HG03442 (cell line): ENCODE measurements at regions not wholly inside any gene's neighbourhood (a gene's known extent, or its start where the extent isn't known, plus 50 kb on each side); places are given as distances from the start of the nearest gene placed in this dataset.

Experiments used
- ATAC-seq: cut with Tn5 transposase; IDR thresholded peaks from one replicate; pipeline ENCODE4 v1.9.1; 2021; ENCODE audit warnings: mild to moderate bottlenecking, moderate library complexity; ENCODE audit not compliant: unreplicated experiment

GRCh38 chr10:6781133-6781770 is 201.2 kb upstream of the PRKCQ start:
- ATAC-seq: peak; percentile 52

- peak; percentile 40 for ATAC-seq
Measured at GRCh38 chr10:6780008-6780677, 200.1 kb upstream of the PRKCQ start.

GRCh38 chr10:6778992-6779701 is 199.1 kb upstream of the PRKCQ start:
- no peak for ATAC-seq

- no peak for ATAC-seq
Measured at GRCh38 chr10:6776170-6776569, 196.1 kb upstream of the PRKCQ start.

- ATAC-seq: no peak
Measured at GRCh38 chr10:6774406-6774805, 194.3 kb upstream of the PRKCQ start.

GRCh38 chr10:6771331-6771730 is 191.3 kb upstream of the PRKCQ start:
- ATAC-seq: no peak

- no peak for ATAC-seq
Measured at GRCh38 chr10:6770846-6771245, 190.8 kb upstream of the PRKCQ start.

GRCh38 chr10:6769704-6770417 is 189.8 kb upstream of the PRKCQ start:
- ATAC-seq: no peak

GRCh38 chr10:6766131-6766801 is 186.2 kb upstream of the PRKCQ start:
- ATAC-seq: no peak

GRCh38 chr10:6763423-6763822 is 183.3 kb upstream of the PRKCQ start:
- no peak for ATAC-seq

GRCh38 chr10:6763001-6763400 is 182.9 kb upstream of the PRKCQ start:
- ATAC-seq: no peak

- no peak for ATAC-seq
Measured at GRCh38 chr10:6759961-6760360, 179.9 kb upstream of the PRKCQ start.

- ATAC-seq: no peak
Measured at GRCh38 chr10:6757158-6757557, 177.1 kb upstream of the PRKCQ start.

- ATAC-seq: no peak
Measured at GRCh38 chr10:6756716-6757115, 176.6 kb upstream of the PRKCQ start.

GRCh38 chr10:6755781-6756460 is 175.8 kb upstream of the PRKCQ start:
- peak; percentile 79 for ATAC-seq

- no peak for ATAC-seq
Measured at GRCh38 chr10:6753644-6754043, 173.6 kb upstream of the PRKCQ start.

- ATAC-seq: no peak
Measured at GRCh38 chr10:6751363-6751762, 171.3 kb upstream of the PRKCQ start.

GRCh38 chr10:6748981-6749635 is 169.0 kb upstream of the PRKCQ start:
- ATAC-seq: no peak

GRCh38 chr10:6748029-6748428 is 168.0 kb upstream of the PRKCQ start:
- ATAC-seq: no peak

GRCh38 chr10:6746782-6747181 is 166.7 kb upstream of the PRKCQ start:
- ATAC-seq: no peak
